Immature natural killer cell (primary cell): ENCODE measurements at regions not wholly inside any gene's neighbourhood (a gene's known extent, or its start where the extent isn't known, plus 50 kb on each side); places are given as distances from the start of the nearest gene placed in this dataset.
A peak's percentile ranks its signal among the peaks of the same experiment; 100 is the strongest.
"Not testable (repeated sequence)": the region's sequence is repeated elsewhere in the genome, so short reads cannot be mapped to it uniquely, and the experiment has no call there.

Experiments used
- DNase-seq, 3 donors: peaks; one replicate each; pipeline ENCODE4 v3.0.0; 2022; ENCODE audit warnings: mixed read lengths in 1 of 3
- H3K27ac Mint-ChIP-seq, 6 donors: one replicate each; pipeline ENCODE4 v1.8.0; 2020; ENCODE audit warnings: mixed read lengths in 6 of 6, mild to moderate bottlenecking in 5 of 6, inconsistent platforms in 4 of 6, moderate library complexity in 3 of 6
- H3K27me3 Mint-ChIP-seq, 3 donors: one replicate each; pipeline ENCODE4 v1.8.0; 2020 to 2021; ENCODE audit warnings: low read depth in 3 of 3, mild to moderate bottlenecking in 3 of 3, mixed read lengths in 3 of 3, moderate library complexity in 3 of 3, inconsistent platforms in 1 of 3
- H3K36me3 Mint-ChIP-seq, 3 donors: one replicate each; pipeline ENCODE4 v1.8.0; 2020; ENCODE audit warnings: mixed read lengths in 3 of 3, inconsistent platforms in 2 of 3, mild to moderate bottlenecking in 2 of 3
- H3K4me1 Mint-ChIP-seq, 2 donors: one replicate each; pipeline ENCODE4 v1.8.0; 2020; ENCODE audit warnings: inconsistent platforms in 2 of 2, mild to moderate bottlenecking in 2 of 2, mixed read lengths in 2 of 2, moderate library complexity in 1 of 2
- H3K4me3 Mint-ChIP-seq, 5 donors: one replicate each; pipeline ENCODE4 v1.8.0; 2020; ENCODE audit warnings: mild to moderate bottlenecking in 5 of 5, mixed read lengths in 5 of 5, inconsistent platforms in 3 of 5, moderate library complexity in 3 of 5
- H3K9me3 Mint-ChIP-seq, 6 donors: one replicate each; pipeline ENCODE4 v1.8.0; 2020; ENCODE audit warnings: mild to moderate bottlenecking in 6 of 6, mixed read lengths in 6 of 6, inconsistent platforms in 4 of 6, moderate library complexity in 3 of 6

DNA sequence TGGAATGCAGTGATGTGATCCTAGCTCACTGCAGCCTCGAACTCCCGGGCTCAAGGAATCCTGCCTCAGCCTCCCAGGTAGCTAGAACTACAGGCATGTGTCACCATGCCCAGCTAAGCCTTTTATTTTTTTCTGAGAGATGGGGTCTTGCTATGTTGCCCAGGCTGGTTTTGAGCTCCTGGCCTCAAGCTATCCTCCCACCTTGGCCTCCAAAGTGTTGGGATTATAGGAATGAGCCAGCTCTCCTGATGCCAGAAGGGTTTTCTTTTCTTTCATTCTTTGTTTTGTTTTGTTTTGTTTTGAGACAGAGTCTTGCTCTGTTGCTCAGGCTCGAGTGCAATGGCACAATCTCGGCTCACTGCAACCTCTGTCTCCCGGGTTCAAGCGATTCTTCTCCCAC is 68.6 kb upstream of the WNT4 start:
- peaks cover 2 to 18% (median 16%) of the 10 kb centered on the region in 3 donors for H3K27me3 Mint-ChIP-seq
- H3K9me3 Mint-ChIP-seq, H3K27ac Mint-ChIP-seq, H3K36me3 Mint-ChIP-seq, H3K4me3 Mint-ChIP-seq, DNase-seq, H3K4me1 Mint-ChIP-seq: not testable (repeated sequence)

DNA sequence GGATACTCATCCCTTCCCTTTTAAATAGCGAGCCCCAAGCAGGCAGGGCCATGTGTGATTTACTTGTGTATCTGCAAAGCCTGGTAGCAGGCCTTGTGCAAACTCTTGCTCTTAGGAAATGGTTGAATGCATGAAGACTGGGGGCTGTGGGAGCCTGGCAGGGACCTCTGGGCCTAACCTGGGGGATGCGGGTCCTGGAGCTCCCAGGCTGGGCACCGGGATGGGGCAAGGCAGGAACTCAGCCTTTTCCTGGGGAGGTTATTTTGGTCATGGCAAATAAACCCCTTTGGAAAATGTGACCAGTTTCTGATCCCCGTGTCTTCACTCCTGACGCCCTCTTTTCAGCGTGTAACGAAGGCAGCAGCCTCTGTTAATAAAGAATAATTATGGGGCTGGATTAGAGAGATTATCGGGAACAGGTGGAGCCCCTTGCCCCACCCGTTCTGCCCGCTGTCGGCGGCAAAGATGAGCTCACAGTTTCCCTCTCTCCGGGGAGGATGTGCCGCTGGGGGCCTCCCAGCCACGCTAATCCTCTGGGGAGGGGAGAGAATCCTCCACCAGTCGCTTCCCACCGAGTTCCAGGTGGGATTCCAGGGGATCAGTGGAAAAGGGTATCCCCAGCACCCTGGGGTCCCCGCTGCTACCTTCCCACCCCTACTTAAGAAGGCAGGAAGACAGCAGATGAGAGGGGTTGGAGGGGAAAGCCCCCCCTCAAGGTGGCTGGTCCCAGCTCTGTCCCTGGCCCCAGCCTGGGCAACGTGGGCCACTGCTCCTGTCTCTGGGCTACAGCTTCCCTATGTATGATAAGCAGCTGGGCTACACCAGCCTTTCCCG is 69.7 kb upstream of the WNT4 start:
- Mint-ChIP-seq H3K4me3 (no peak overlapping the region), H3K9me3 (no peaks in the 10 kb centered on the region), H3K27ac (no peak overlapping the region), H3K36me3 (no peaks in the 10 kb centered on the region), H3K27me3 (peaks cover 2 to 18% (median 11%) of the 10 kb centered on the region in 3 donors), H3K4me1 (no peaks in the 10 kb centered on the region)
- no peak for DNase-seq

DNA sequence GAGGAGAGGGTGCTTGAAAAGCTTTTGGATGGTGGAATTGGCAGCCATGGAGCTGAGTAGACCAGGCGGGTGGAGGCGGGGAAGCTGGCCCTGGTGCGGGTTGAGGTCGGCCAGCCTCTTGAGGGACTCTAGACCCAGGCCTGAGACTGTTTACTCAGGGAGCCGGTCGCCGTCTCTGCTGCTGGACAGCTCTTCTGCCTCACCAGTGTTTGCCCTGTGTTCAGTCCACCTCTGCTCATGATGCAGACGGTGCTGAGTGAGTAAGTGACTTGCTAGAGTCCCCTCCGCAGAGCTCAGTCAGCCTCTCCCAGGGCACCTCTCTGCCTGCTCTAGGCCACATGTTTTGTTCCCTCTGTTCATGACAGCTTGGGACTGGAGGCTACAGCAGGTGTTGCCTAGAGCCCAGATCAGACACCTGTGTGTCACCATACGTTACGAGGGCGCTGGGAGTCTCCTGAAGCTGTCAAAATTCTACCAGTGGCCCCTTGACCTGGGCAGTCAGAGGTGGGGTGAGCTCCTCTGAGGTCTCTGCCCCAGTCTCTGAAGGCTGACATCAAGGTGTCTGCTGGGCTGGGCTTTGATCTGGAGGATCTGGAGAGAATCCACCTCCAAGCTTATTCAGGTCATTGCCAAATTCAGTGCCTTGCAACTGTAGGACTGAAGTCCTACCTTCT is 73.5 kb upstream of the WNT4 start:
- Mint-ChIP-seq H3K9me3 (no peaks in the 10 kb centered on the region), H3K4me1 (no peaks in the 10 kb centered on the region), H3K4me3 (no peak overlapping the region), H3K36me3 (no peaks in the 10 kb centered on the region), H3K27ac (no peak overlapping the region), H3K27me3 (peaks cover 3 to 8% (median 3%) of the 10 kb centered on the region in 3 donors)
- DNase-seq = no peak

DNA sequence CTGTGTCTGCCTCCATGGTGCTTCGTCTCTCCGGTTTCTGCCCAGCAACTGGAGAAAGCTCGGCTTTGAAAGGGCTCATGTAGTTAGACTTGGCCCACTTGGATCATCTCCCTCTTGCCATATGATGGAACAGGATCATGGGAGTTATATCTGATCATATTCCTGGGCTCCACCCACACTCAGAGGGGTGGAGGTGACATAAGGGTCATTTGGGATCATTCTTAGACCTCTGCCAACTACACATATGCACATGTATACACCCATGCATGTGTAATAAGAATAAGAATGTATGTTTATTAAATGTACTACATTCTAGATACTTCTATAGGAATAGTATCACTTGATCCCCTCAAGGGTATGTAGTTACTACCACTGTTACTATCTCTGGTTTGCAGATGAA is 74.1 kb upstream of the WNT4 start:
- H3K4me3 Mint-ChIP-seq = no peak overlapping the region
- H3K27me3 Mint-ChIP-seq = peaks cover 3 to 6% (median 3%) of the 10 kb centered on the region in 3 donors
- no peaks in the 10 kb centered on the region for H3K4me1 Mint-ChIP-seq
- H3K27ac Mint-ChIP-seq = no peak overlapping the region
- DNase-seq = no peak
- H3K9me3 Mint-ChIP-seq = no peaks in the 10 kb centered on the region
- no peaks in the 10 kb centered on the region for H3K36me3 Mint-ChIP-seq

DNA sequence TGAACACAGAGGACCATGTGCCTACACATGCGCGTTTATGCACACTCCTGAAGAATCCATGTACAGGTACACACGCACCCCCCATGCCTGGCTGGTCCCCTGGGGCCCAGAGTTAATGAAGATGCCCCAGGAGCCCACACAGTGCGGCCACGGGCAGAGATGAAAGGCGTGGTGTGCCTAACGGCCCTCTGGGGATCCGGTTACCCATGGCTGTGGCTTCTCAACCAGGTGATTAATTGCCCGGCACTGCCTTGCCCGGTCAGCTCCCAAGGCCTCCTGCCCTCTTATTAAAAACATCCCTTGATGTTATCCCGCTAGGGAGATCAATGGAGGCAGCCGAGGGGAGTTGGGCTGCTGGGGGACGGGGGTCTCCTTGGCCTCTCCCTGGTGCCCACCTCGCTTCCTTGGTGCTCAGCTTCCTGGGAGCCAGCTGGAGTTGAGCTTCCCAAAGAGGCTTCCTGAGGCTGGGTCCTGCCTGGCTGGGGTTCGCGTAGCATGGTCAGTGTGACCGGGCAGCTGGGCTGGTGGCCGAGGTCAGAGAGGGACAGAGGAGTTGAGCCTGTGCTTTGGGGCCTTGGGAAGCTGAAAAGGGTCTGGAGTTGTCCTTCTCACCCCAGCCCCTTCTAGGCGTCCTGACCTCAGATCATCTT is 75.0 kb upstream of the WNT4 start:
- no peaks in the 10 kb centered on the region for H3K36me3 Mint-ChIP-seq
- no peaks in the 10 kb centered on the region for H3K4me1 Mint-ChIP-seq
- H3K27ac Mint-ChIP-seq = no peak overlapping the region
- H3K4me3 Mint-ChIP-seq = no peak overlapping the region
- DNase-seq = no peak
- no peaks in the 10 kb centered on the region for H3K9me3 Mint-ChIP-seq
- peaks cover 3 to 8% (median 3%) of the 10 kb centered on the region in 3 donors for H3K27me3 Mint-ChIP-seq

DNA sequence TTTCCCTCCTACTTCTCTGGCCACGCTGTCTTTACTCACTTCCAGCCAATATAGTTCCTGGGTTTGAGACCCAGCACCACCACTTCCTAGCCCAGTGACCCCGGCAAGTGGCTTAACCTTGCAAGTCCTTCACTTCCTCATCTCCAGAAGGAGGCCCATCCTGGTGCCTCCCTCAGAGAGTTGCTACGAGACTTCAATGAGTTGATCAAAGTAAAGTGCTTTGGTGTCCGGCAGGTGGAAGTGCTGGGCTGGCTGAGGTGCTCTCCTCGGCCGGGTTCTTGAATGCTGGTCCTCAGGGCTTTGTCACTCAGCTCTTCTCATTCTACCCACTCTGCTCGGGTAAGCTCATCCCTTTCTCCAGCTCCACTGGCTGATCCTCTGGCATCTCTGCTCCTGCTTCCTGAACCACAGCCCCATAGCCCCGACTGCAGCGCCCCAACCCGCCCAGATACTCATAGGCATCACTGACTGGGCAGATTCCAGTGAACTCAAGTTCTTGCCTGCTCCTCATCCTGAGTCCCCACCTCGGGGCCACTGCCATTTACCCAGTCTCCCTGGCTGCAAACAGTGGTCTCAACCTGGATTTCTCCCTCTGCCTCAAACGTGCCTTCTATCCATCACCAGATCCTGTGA is 75.8 kb upstream of the WNT4 start:
- DNase-seq = no peak
- H3K27me3 Mint-ChIP-seq = peaks cover 3 to 8% (median 3%) of the 10 kb centered on the region in 3 donors
- no peaks in the 10 kb centered on the region for H3K9me3 Mint-ChIP-seq
- H3K4me3 Mint-ChIP-seq = no peak overlapping the region
- no peaks in the 10 kb centered on the region for H3K4me1 Mint-ChIP-seq
- H3K27ac Mint-ChIP-seq = peak overlapping the region in 1 of 6 donors; percentile 46
- no peaks in the 10 kb centered on the region for H3K36me3 Mint-ChIP-seq

DNA sequence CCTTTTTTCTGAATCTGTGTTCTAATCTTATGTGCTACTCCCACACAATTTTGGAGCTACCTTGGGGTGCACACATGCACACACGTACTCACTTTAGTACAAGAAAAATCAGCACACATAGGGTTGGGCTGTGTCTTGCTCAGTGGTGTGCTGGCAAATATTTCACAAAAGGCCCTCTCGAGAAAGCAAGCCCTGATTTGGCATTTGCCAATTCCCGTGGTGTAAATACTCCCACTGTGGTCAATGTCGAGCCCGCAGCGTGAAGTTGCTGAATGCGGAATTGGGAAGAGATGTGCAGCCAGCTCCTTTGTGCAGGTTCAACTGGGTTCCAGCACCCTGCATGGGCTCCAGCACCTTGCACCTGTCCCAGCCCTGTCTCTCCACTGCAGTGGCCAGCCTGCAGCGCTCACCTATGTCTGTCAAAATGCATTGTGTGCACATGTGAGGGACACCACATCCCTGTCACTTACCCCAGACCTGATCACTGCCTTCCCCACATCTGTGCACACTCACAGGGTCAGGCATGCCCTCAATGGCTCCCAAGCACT is 78.4 kb upstream of the WNT4 start:
- no peak overlapping the region for H3K4me3 Mint-ChIP-seq
- H3K4me1 Mint-ChIP-seq = no peaks in the 10 kb centered on the region
- H3K9me3 Mint-ChIP-seq = no peaks in the 10 kb centered on the region
- H3K27ac Mint-ChIP-seq = no peak overlapping the region
- no peaks in the 10 kb centered on the region for H3K36me3 Mint-ChIP-seq
- no peak for DNase-seq
- H3K27me3 Mint-ChIP-seq = peaks cover 0 to 8% (median 5%) of the 10 kb centered on the region in 3 donors

DNA sequence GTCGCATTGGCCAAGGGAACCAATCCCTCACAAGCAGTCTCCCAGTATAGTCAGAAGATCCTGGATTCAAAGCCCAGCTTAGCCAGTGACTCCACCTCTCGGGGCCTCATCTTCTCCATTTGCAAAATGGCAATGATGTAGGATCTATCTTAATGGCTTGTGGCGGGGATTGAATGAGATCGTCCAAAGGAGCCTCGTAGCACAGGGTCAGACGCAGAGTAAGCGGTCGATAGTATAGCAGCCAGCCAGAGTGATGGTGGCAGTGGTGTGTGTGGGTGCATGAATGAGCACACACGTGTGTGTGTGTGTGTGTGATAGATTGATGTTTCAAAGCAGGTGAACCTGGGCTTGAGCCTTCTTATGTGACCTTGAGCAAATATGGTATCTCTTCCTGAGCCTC is 79.8 kb upstream of the WNT4 start:
- no peak overlapping the region for H3K4me3 Mint-ChIP-seq
- peaks cover 1 to 8% (median 6%) of the 10 kb centered on the region in 3 donors for H3K27me3 Mint-ChIP-seq
- H3K36me3 Mint-ChIP-seq = no peaks in the 10 kb centered on the region
- DNase-seq = no peak
- no peak overlapping the region for H3K27ac Mint-ChIP-seq
- no peaks in the 10 kb centered on the region for H3K9me3 Mint-ChIP-seq
- H3K4me1 Mint-ChIP-seq = no peaks in the 10 kb centered on the region

DNA sequence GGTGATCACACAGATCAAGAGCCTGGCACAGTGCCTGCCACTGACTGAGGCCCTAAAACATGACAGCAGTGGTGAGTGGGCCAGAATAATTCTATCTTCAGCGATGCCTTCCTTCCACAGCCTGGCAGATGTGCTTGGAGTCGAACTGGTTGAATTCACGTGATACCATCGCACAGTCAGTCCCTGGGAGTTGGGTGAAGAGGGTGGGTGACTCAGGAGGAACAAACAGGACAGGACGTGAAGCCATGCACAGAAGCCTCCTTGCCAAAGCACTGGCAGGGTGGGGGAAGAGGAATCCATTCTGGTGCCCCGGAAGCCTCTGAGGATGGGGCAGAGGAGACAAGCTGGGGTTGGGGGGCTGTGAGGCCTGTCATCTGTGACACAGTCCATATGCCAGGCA is 80.3 kb upstream of the WNT4 start:
- DNase-seq = no peak
- Mint-ChIP-seq H3K4me1 (no peaks in the 10 kb centered on the region), H3K27me3 (peaks cover 1 to 8% (median 6%) of the 10 kb centered on the region in 3 donors), H3K27ac (no peak overlapping the region), H3K36me3 (no peaks in the 10 kb centered on the region), H3K9me3 (no peaks in the 10 kb centered on the region), H3K4me3 (no peak overlapping the region)

DNA sequence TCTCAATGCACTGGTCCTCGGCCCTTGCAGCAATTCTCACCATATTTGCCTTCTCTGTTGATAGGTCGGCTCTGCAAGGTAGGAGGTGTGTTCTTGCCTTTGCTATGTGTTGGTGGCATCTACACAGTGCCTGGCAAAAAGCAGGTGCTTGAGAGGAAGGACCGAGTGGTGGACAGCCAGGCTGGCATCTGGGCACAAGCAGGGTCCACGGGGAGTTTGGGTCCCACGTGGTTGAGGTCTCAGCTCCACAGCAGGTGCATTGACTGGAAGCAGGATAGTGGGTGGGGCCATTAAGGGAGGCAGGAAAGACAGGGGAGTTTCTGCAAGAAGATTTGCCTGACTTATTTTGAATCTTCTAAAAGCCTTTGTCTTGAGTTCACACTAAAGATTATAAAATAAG is 81.2 kb upstream of the WNT4 start:
- Mint-ChIP-seq H3K4me1 (no peaks in the 10 kb centered on the region), H3K4me3 (no peak overlapping the region), H3K27me3 (peaks cover 1 to 8% (median 5%) of the 10 kb centered on the region in 3 donors), H3K36me3 (no peaks in the 10 kb centered on the region), H3K9me3 (no peaks in the 10 kb centered on the region), H3K27ac (no peak overlapping the region)
- no peak for DNase-seq

DNA sequence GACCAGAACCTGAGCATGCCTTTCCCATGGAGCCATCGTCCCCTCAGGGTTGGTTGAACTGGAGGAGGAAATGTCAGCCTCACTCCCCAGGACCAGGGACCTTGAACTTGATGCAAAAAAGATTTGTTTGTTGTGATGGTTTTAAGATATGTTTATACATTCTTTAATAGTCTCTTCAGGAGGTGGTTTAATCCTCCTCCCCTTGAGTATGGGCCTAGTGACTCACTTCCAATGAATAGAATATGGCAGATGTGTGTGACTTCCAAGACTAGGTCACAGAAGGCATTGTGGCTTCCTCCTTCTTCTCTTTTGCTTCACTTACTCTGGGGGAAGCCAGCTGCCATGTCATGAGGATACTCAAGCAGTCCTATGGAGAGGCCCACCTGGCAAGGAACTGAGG is 81.7 kb upstream of the WNT4 start:
- Mint-ChIP-seq H3K27me3 (peaks cover 1 to 7% (median 5%) of the 10 kb centered on the region in 3 donors), H3K4me1 (no peaks in the 10 kb centered on the region), H3K36me3 (no peaks in the 10 kb centered on the region), H3K27ac (no peak overlapping the region), H3K9me3 (no peaks in the 10 kb centered on the region), H3K4me3 (no peak overlapping the region)
- DNase-seq = no peak

DNA sequence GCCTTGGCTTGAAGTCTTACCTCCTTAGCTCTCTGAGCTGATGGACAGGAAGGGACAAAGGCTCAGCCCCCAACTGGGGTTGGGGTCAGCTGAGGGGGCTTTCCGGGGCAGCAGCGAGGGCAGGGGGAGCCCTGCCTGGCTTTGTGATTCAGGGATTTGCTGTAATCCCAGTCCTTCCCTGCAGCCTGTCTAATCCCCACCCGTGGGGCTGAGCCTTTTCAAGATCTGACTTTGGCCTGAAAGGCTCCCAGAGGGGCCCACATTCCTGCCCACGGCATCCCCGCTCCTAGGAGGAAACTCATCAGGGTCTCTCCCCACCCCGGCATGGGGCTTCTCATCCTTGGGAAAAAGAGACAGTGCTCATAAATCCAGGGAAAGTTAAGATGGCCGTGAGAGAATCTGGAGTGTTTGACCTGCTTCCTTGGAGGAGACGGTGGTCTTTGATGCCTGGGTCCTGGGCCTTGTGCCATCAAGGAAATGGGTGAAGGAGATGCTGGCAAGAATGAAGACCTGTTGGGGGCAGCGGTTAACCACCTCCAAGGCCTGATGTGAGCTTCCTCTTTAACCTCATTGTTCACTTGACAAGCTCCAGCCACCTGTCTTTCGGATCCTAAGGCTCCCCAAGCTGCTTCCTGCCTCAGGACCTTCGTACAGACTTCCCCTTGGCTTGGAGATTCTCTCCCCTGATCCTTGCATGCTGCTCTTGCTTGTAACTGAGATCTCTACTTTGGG is 83.1 kb upstream of the WNT4 start:
- Mint-ChIP-seq H3K4me1 (no peaks in the 10 kb centered on the region), H3K9me3 (no peaks in the 10 kb centered on the region), H3K36me3 (no peaks in the 10 kb centered on the region), H3K27me3 (peaks cover 1 to 5% (median 5%) of the 10 kb centered on the region in 3 donors), H3K27ac (no peak overlapping the region), H3K4me3 (no peak overlapping the region)
- DNase-seq = no peak

DNA sequence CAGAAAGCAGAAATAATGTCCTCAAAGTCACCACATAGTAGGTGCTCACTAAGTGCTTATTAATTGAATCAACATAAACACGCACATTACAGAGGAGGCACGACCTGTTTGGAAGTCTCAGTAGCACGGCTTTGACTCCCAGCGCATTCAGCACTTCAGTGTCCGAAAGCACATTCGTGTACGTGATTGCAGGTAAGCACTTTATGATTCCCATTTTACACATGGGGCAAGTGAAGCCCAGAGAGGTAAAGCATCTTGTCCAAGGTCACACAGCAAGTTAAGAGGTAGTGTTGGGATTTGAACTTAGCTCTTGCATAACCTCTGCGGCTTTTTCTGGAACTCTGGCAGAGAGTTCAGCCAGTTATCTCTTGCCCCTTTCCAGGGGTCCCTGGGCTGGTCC is 85.2 kb upstream of the WNT4 start:
- no peak for DNase-seq
- Mint-ChIP-seq H3K27ac (no peak overlapping the region), H3K4me3 (no peak overlapping the region), H3K36me3 (no peaks in the 10 kb centered on the region), H3K4me1 (no peaks in the 10 kb centered on the region), H3K27me3 (peaks cover 0 to 3% (median 1%) of the 10 kb centered on the region in 3 donors), H3K9me3 (no peaks in the 10 kb centered on the region)
